Astrocyte (in vitro differentiated cells and primary cell): ENCODE measurements at regions not wholly inside any gene's neighbourhood (a gene's known extent, or its start where the extent isn't known, plus 50 kb on each side); places are given as distances from the start of the nearest gene placed in this dataset.

Source experiments
- CTCF ChIP-seq: IDR thresholded peaks from 2 replicates; pipeline ENCODE4 v1.5.1; 2011; ENCODE audit warnings: low read depth, mild to moderate bottlenecking, inconsistent platforms, low read length, moderate library complexity; ENCODE audit not compliant: insufficient read depth
- EZH2 ChIP-seq: IDR thresholded peaks from 2 replicates; pipeline ENCODE4 v1.6.1; 2012; ENCODE audit warnings: mild to moderate bottlenecking, low read length, inconsistent platforms; ENCODE audit not compliant: insufficient read depth

- TF ChIP-seq CTCF: no peak
- TF ChIP-seq EZH2: no peak
Observed at GRCh38 chr1:23629708-23630290, 61.8 kb upstream of the RPL11 start.
